22Rv1 (cell line): ENCODE measurements at regions not wholly inside any gene's neighbourhood (a gene's known extent, or its start where the extent isn't known, plus 50 kb on each side); places are given as distances from the start of the nearest gene placed in this dataset.

Experiments
- H3K27ac ChIP-seq: fragments of 450-650 bp; 2 replicates; pipeline ENCODE4 v1.5.1; 2017
- ZFX ChIP-seq: fragments of 450-650 bp; IDR thresholded peaks from 2 replicates; pipeline ENCODE4 v1.6.1; 2017; ENCODE audit warnings: antibody characterized with exemption, borderline replicate concordance
- TF ChIP-seq, protein P1 (sequence below): fragments of 450-650 bp; IDR thresholded peaks from 2 replicates; pipeline ENCODE4 v1.5.1; 2017; ENCODE audit warnings: mild to moderate bottlenecking

DNA sequence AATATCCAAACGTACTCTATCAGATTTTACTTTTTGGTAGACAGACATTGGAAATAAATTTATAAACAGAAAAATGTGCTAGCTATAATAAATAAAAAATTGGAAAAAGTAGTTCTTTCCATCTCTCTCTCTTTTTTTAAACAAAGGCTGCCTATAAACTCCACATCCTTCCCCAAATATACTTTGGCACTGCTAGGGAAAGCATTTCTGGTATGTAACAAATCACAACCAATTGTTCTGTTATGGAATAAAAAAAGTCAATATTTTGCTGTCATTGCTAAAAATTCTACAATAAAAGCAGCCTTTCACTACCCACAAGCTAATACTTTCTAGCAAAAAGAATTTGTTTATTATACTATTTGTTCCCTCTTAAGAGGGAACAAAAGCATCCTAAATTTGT lies 169.2 kb upstream of the TARS1 start:
- H3K27ac ChIP-seq = no peak overlapping the region
- no peak for TF ChIP-seq ZFX
- TF ChIP-seq, protein P1, sequence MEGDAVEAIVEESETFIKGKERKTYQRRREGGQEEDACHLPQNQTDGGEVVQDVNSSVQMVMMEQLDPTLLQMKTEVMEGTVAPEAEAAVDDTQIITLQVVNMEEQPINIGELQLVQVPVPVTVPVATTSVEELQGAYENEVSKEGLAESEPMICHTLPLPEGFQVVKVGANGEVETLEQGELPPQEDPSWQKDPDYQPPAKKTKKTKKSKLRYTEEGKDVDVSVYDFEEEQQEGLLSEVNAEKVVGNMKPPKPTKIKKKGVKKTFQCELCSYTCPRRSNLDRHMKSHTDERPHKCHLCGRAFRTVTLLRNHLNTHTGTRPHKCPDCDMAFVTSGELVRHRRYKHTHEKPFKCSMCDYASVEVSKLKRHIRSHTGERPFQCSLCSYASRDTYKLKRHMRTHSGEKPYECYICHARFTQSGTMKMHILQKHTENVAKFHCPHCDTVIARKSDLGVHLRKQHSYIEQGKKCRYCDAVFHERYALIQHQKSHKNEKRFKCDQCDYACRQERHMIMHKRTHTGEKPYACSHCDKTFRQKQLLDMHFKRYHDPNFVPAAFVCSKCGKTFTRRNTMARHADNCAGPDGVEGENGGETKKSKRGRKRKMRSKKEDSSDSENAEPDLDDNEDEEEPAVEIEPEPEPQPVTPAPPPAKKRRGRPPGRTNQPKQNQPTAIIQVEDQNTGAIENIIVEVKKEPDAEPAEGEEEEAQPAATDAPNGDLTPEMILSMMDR = no peak

DNA sequence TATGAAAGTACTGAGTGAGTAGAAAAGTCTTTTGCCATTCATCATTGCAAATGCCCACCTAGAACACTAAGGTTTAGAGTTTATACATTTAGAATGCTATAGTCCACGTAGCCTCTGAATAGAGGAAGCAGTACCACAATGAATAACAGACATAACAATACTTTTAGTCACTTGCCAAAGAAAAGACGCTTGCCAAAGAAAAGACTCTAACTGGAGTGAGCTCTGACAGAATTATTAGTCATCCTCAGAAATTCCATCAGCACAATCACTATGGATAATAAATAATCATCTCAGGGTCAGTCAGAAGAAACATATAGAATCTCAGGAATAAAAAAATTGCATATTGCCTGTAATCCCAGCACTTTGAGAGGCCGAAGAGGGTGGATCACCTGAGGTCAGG lies 168.5 kb upstream of the TARS1 start:
- no peak overlapping the region for H3K27ac ChIP-seq
- TF ChIP-seq ZFX = no peak
- TF ChIP-seq, protein P1 = no peak

DNA sequence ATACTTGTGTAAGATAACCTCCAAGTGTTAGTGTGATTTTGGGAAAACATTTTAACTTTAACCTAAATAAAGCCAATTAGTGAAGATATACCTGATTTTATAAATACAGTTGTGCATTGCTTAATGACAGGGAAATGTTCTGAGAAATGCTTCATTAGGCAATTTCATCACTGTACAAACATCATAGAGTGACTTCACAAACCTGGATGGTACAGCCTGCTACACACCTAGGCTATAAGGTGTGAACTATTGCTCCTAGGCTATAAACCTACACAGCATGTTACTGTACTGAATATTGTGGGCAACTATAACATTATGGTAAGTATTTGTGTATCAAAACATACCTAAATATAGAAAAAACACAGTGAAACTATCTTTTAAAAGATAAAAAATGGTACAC lies 166.8 kb upstream of the TARS1 start:
- TF ChIP-seq, protein P1 = no peak
- no peak for TF ChIP-seq ZFX
- H3K27ac ChIP-seq = no peak overlapping the region

DNA sequence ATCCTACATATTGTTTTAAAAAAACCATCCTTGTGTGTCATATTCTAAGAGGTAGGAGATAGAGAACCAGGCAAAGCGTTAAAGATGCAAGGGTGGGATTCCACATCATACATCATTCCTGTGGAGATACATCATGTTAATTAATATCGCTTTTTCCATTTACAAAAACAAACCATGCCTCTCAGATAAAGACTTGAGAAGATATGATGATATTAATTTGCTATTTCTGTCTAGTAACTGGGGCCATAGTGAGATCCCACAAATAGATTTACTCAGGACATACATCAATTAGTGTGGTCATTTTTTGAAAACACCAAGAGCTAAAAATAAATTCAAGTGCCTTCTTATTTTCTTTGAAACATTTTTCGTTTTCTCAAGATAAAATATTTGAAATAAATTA lies 165.4 kb upstream of the TARS1 start:
- TF ChIP-seq ZFX = no peak
- TF ChIP-seq, protein P1 = no peak
- no peak overlapping the region for H3K27ac ChIP-seq

DNA sequence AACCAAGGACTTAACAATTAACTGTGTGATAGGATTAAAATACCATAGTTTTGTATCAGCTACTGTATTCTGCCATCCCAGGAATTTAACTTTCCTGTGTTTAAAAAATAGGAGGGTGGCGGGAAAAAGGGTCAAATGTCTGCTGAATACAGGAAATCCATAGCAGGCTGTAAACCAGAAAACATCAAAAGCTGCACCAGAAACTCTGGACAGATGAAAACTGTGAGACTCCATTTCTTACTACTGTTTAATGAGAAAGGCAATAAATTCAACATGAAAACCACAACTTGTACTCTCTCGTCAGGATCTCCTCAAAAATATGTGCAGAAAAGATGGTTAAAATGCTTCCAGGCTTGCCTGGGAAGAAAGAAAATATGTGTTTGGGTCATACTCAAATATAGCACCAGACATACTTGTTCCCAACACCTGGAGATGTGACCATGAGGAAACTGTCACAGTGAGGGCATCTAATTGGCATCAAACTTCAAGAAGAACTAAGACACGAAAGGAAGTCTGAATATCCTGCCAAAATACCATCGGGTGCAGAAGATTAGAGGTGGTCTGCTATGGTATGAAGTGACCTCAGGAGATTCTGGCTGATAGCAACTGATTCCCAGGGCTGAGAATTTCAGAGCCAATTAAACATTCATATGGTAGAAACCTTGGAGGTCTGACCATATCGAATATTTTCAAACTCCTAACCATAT lies 164.7 kb upstream of the TARS1 start:
- no peak for TF ChIP-seq ZFX
- TF ChIP-seq, protein P1 = no peak
- no peak overlapping the region for H3K27ac ChIP-seq

DNA sequence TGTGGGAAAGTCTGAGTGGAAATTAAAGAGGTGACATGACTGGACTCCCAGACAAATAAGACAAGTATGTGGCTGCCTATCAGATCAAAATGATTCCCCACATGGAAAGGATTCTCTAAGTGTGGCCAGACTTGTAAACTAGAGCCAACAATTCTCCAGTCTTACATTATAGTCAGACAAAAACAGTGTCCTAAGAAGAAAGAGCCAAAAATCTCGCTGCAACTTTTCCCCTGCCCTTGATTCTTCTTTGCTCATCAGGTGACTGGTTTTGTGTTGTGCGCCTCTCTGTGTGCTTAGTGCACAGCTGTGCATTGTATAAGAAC lies 164.2 kb upstream of the TARS1 start:
- TF ChIP-seq, protein P1 = no peak
- TF ChIP-seq ZFX = no peak
- H3K27ac ChIP-seq = no peak overlapping the region

DNA sequence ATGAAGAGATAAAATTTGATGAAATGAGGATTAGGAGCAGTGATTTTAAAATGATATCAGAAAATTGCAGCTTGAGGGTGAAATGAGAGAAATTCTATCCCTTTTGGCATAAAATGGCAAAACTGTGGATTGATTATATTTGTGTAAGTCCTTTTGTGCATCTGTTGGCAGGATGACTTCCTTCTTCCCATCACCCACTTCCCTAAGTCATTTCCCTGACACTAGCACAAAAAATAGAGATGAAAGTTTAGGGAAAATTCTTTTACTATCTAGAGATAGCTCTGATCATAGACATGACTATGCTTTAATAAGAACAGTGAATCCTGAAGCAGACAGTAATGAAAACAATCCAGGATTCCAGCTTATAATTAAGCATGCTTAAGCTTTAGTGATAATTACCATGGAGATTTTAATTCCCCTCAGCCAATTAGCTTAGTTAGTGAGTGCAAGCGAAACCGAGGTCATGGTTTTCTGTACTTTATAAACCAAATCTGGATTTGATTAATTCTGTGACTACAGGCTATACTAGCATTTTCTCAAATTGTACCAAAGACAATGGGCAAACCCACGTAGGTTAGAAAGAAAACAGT lies 163.6 kb upstream of the TARS1 start:
- H3K27ac ChIP-seq = no peak overlapping the region
- TF ChIP-seq, protein P1 = no peak
- TF ChIP-seq ZFX = no peak
